Endodermal cell (in vitro differentiated cells): ENCODE measurements at regions not wholly inside any gene's neighbourhood (a gene's known extent, or its start where the extent isn't known, plus 50 kb on each side); places are given as distances from the start of the nearest gene placed in this dataset.

Experiments
- DNase-seq: peaks from one replicate; pipeline ENCODE4 v3.0.0-alpha.2; 2017
- H3K27ac ChIP-seq: 2 replicates; pipeline ENCODE4 v1.5.1; 2013; ENCODE audit warnings: mild to moderate bottlenecking, low read depth, low read length, moderate library complexity
- H3K27me3 ChIP-seq: 2 replicates; pipeline ENCODE4 v1.6.1; 2013; ENCODE audit warnings: mild to moderate bottlenecking, low read length, moderate library complexity; ENCODE audit not compliant: insufficient read depth, control insufficient read depth, poor library complexity, severe bottlenecking
- H3K36me3 ChIP-seq: 2 replicates; pipeline ENCODE4 v1.7.0; 2013; ENCODE audit warnings: mild to moderate bottlenecking, low read length, moderate library complexity; ENCODE audit not compliant: control insufficient read depth, insufficient read depth
- H3K4me1 ChIP-seq: one replicate; pipeline ENCODE4 v1.7.0; 2013; ENCODE audit warnings: low read length; ENCODE audit not compliant: control insufficient read depth, insufficient read depth
- H3K4me3 ChIP-seq: 2 replicates; pipeline ENCODE4 v1.5.1; 2013; ENCODE audit warnings: mild to moderate bottlenecking, low read length, moderate library complexity
- H3K9ac ChIP-seq: 2 replicates; pipeline ENCODE4 v1.6.1; 2013; ENCODE audit warnings: mild to moderate bottlenecking, low read length, moderate library complexity; ENCODE audit not compliant: poor library complexity, severe bottlenecking; ENCODE audit errors: extremely low read depth
- H3K9me3 ChIP-seq: 2 replicates; pipeline ENCODE4 v1.6.1; 2013; ENCODE audit warnings: mild to moderate bottlenecking, low read length, moderate library complexity; ENCODE audit not compliant: control insufficient read depth
- H3K27ac Mint-ChIP-seq: 2 replicates; pipeline ENCODE4 v1.8.0; 2020; ENCODE audit warnings: mixed read lengths
- H3K27me3 Mint-ChIP-seq: 2 replicates; pipeline ENCODE4 v1.8.0; 2021; ENCODE audit warnings: mild to moderate bottlenecking, mixed read lengths; ENCODE audit not compliant: insufficient read depth
- H3K36me3 Mint-ChIP-seq: 2 replicates; pipeline ENCODE4 v1.8.0; 2020; ENCODE audit warnings: low read depth, mixed read lengths
- H3K4me1 Mint-ChIP-seq: 2 replicates; pipeline ENCODE4 v1.8.0; 2020; ENCODE audit warnings: mixed read lengths
- H3K4me3 Mint-ChIP-seq: 2 replicates; pipeline ENCODE4 v1.8.0; 2020; ENCODE audit warnings: mild to moderate bottlenecking, moderate library complexity, mixed read lengths
- H3K9me3 Mint-ChIP-seq: 2 replicates; pipeline ENCODE4 v1.8.0; 2020; ENCODE audit warnings: mild to moderate bottlenecking, mixed read lengths
- WGBS, 2 experiments: methylation state at CpG; one replicate each; pipeline versions ENCODE4 v1.1.5 to v1.1.7; 2013; ENCODE audit warnings: missing lambda C conversion rate in 2 of 2, mixed read lengths in 1 of 2; ENCODE audit not compliant: insufficient coverage in 1 of 2, insufficient read length in 1 of 2; 5-methylcytosine and 5-hydroxymethylcytosine counted together
- TF ChIP-seq, protein P1 (sequence below): fragments of 200-600 bp; sonication (generic); conservative IDR thresholded peaks from 2 replicates; pipeline ENCODE4 v1.5.0; 2021; ENCODE audit warnings: antibody characterized with exemption, mild to moderate bottlenecking

DNA sequence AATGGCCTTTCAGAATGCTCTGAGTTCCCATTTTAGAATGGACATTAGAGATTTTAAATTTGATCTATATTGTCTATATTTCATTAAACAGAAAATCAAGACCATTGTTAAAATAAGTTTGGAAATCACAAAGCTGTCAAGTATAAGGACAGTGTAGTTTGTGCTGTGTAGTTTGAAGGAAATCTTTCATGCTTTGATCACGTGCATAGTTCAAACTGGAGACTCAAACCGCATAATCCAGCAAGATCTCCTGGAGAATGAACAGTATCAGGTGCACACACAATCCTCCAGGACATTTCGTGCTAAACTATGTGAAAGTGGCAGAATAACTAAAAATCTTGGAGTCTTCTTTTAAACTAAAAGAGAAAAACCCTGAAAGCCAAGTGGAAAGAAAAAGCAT lies 60.8 kb upstream of the TBXT start:
- no peak overlapping the region for H3K27ac ChIP-seq
- no peaks in the 10 kb centered on the region for H3K4me1 ChIP-seq
- H3K4me1 Mint-ChIP-seq = peaks cover 6% of the 10 kb centered on the region
- no peak overlapping the region for H3K9ac ChIP-seq
- TF ChIP-seq, protein P1, sequence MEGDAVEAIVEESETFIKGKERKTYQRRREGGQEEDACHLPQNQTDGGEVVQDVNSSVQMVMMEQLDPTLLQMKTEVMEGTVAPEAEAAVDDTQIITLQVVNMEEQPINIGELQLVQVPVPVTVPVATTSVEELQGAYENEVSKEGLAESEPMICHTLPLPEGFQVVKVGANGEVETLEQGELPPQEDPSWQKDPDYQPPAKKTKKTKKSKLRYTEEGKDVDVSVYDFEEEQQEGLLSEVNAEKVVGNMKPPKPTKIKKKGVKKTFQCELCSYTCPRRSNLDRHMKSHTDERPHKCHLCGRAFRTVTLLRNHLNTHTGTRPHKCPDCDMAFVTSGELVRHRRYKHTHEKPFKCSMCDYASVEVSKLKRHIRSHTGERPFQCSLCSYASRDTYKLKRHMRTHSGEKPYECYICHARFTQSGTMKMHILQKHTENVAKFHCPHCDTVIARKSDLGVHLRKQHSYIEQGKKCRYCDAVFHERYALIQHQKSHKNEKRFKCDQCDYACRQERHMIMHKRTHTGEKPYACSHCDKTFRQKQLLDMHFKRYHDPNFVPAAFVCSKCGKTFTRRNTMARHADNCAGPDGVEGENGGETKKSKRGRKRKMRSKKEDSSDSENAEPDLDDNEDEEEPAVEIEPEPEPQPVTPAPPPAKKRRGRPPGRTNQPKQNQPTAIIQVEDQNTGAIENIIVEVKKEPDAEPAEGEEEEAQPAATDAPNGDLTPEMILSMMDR = no peak
- H3K9me3 ChIP-seq = no peaks in the 10 kb centered on the region
- no peaks in the 10 kb centered on the region for H3K36me3 ChIP-seq
- H3K4me3 Mint-ChIP-seq = no peak overlapping the region
- H3K27me3 Mint-ChIP-seq = peaks cover 16% of the 10 kb centered on the region
- no peak for DNase-seq
- no peak overlapping the region for H3K27ac Mint-ChIP-seq
- peaks cover 13% of the 10 kb centered on the region for H3K27me3 ChIP-seq
- no peak overlapping the region for H3K4me3 ChIP-seq
- no peaks in the 10 kb centered on the region for H3K36me3 Mint-ChIP-seq
- H3K9me3 Mint-ChIP-seq = no peaks in the 10 kb centered on the region
- 99 to 100% methylated on average over 2 to 3 of the region's 3 CpGs for WGBS, 2 experiments

DNA sequence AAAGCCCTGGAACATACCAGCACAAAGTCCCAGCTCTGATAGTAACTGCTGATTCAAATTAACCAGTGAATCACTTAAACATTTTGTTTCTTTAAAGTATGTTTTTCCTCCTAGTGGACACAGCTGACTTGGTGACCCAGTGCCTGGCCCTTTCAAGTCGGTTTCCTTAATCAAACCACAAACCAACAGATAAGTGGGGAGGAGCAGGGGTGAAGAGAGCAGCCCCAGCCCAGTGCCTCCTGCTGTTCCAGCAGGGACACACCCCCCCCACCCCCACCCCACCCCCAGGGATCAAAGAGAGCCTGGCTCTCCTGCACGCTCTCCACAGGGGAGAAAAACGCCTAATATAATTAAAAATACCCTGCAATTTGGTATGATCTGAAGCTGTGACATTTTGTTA lies 55.4 kb upstream of the TBXT start:
- H3K36me3 ChIP-seq = no peaks in the 10 kb centered on the region
- DNase-seq = no peak
- no peak overlapping the region for H3K9ac ChIP-seq
- no peaks in the 10 kb centered on the region for H3K9me3 ChIP-seq
- WGBS, 2 experiments = 92% methylated on average over 2 of the region's 3 CpGs; no CpG with 5 or more reads in 1 of the 2 experiments
- Mint-ChIP-seq H3K9me3 (peaks cover 4% of the 10 kb centered on the region), H3K4me3 (no peak overlapping the region), H3K27me3 (peaks cover 8% of the 10 kb centered on the region), H3K36me3 (no peaks in the 10 kb centered on the region), H3K27ac (no peak overlapping the region), H3K4me1 (peaks cover 10% of the 10 kb centered on the region)
- peaks cover 5% of the 10 kb centered on the region for H3K27me3 ChIP-seq
- no peak overlapping the region for H3K4me3 ChIP-seq
- H3K27ac ChIP-seq = no peak overlapping the region
- H3K4me1 ChIP-seq = no peaks in the 10 kb centered on the region
- TF ChIP-seq, protein P1 = no peak

DNA sequence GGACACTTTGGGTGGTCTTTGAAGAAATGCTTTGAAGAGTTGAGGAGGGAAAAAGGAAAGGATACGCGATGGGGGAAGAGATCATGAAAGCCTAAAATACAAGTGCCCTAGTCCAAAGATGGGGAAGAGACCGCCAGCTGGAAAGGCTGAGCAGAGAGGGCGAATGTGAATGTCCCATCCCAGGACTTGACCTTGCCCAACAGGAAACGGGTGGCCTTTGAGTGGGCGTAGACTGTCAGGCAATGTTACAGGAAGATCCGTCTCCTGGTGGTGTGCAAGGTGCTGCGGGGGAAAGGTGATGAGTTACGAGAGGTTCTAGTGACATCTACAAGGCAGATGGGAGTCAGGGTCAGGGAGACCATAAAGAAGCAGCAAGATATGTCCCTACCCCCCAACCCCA lies 55.0 kb upstream of the TBXT start:
- H3K9me3 ChIP-seq = no peaks in the 10 kb centered on the region
- peaks cover under 1% of the 10 kb centered on the region for H3K27me3 ChIP-seq
- no peak overlapping the region for H3K4me3 ChIP-seq
- no peaks in the 10 kb centered on the region for H3K4me1 ChIP-seq
- no peaks in the 10 kb centered on the region for H3K36me3 Mint-ChIP-seq
- DNase-seq = no peak
- H3K27ac Mint-ChIP-seq = no peak overlapping the region
- no peak overlapping the region for H3K9ac ChIP-seq
- peaks cover 4% of the 10 kb centered on the region for H3K9me3 Mint-ChIP-seq
- H3K27me3 Mint-ChIP-seq = peaks cover 8% of the 10 kb centered on the region
- no peak overlapping the region for H3K27ac ChIP-seq
- no peaks in the 10 kb centered on the region for H3K36me3 ChIP-seq
- H3K4me3 Mint-ChIP-seq = no peak overlapping the region
- 96 to 98% methylated on average over 7 to 9 of the region's 9 CpGs for WGBS, 2 experiments
- H3K4me1 Mint-ChIP-seq = peaks cover 10% of the 10 kb centered on the region
- TF ChIP-seq, protein P1 = no peak
